ENCODE measurements at regions not wholly inside any gene's neighbourhood (a gene's known extent, or its start where the extent isn't known, plus 50 kb on each side); places are given as distances from the start of the nearest gene placed in this dataset.

- TF ChIP-seq, protein P1, sequence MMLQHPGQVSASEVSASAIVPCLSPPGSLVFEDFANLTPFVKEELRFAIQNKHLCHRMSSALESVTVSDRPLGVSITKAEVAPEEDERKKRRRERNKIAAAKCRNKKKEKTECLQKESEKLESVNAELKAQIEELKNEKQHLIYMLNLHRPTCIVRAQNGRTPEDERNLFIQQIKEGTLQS (CRISPR knock-in tag; conservative IDR thresholded peaks at IDR 0.05): no peak
- TF ChIP-seq NR1H2 (CRISPR knock-in tag; IDR thresholded peaks at IDR 0.05): no peak
- TF ChIP-seq CBFB (CRISPR knock-in tag; IDR thresholded peaks at IDR 0.05; ENCODE audit: low read depth): no peak
- TF ChIP-seq ESRRA (CRISPR knock-in tag; IDR thresholded peaks at IDR 0.05; ENCODE audit: borderline replicate concordance): no peak
- TF ChIP-seq, protein P2, sequence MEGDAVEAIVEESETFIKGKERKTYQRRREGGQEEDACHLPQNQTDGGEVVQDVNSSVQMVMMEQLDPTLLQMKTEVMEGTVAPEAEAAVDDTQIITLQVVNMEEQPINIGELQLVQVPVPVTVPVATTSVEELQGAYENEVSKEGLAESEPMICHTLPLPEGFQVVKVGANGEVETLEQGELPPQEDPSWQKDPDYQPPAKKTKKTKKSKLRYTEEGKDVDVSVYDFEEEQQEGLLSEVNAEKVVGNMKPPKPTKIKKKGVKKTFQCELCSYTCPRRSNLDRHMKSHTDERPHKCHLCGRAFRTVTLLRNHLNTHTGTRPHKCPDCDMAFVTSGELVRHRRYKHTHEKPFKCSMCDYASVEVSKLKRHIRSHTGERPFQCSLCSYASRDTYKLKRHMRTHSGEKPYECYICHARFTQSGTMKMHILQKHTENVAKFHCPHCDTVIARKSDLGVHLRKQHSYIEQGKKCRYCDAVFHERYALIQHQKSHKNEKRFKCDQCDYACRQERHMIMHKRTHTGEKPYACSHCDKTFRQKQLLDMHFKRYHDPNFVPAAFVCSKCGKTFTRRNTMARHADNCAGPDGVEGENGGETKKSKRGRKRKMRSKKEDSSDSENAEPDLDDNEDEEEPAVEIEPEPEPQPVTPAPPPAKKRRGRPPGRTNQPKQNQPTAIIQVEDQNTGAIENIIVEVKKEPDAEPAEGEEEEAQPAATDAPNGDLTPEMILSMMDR (IDR thresholded peaks at IDR 0.05): no peak
- no peak for TF ChIP-seq ZNF232 (CRISPR knock-in tag; IDR thresholded peaks at IDR 0.05)
- TF ChIP-seq TEAD4 (CRISPR knock-in tag; IDR thresholded peaks at IDR 0.05): no peak
- TF ChIP-seq AFF4 (CRISPR knock-in tag; IDR thresholded peaks at IDR 0.05; ENCODE audit: borderline replicate concordance): no peak
Observed at GRCh38 chr17:71037386-71037785, 868.1 kb downstream of the KCNJ2 start.
